ENCODE measurements at regions not wholly inside any gene's neighbourhood (a gene's known extent, or its start where the extent isn't known, plus 50 kb on each side); places are given as distances from the start of the nearest gene placed in this dataset.
A peak's percentile ranks its signal among the peaks of the same experiment; 100 is the strongest.

GRCh38 chr2:43119303-43119702 lies 107.1 kb downstream of the ZFP36L2 start:
- no peaks in the 10 kb centered on the region for H3K27me3 ChIP-seq (ENCODE audit: control insufficient read depth in 2 of 2, insufficient read depth in 1 of 2, low read length in 1 of 2)
- H3K9me3 ChIP-seq (ENCODE audit: control insufficient read depth in 2 of 2, insufficient read depth in 1 of 2, low read length in 1 of 2): peaks cover 0 to 3% of the 10 kb centered on the region in 2 donors
- H3K36me3 ChIP-seq (ENCODE audit: control insufficient read depth in 2 of 2, insufficient read depth in 2 of 2, low read length in 1 of 2): no peaks in the 10 kb centered on the region
- whole genome bisulfite sequencing: 99% methylated on average over 1 of the region's 1 CpG
- no peak overlapping the region for H3K27ac ChIP-seq (ENCODE audit: low read depth in 1 of 2, low read length in 1 of 2)
- DNase-seq (ENCODE audit: low read depth in 6 of 9, low spot score in 9 of 9): no peak
- peaks cover 14 to 34% of the 10 kb centered on the region in 2 donors for H3K4me1 ChIP-seq (ENCODE audit: control insufficient read depth in 2 of 2, insufficient read depth in 2 of 2, low read length in 2 of 2)
- H3K4me3 ChIP-seq (ENCODE audit: low read length in 2 of 2): no peak overlapping the region

GRCh38 chr2:43117521-43118143 lies 108.8 kb downstream of the ZFP36L2 start:
- Histone ChIP-seq H3K36me3 (ENCODE audit: control insufficient read depth in 2 of 2, insufficient read depth in 2 of 2, low read length in 1 of 2) (no peaks in the 10 kb centered on the region), H3K4me3 (ENCODE audit: low read length in 2 of 2) (no peak overlapping the region), H3K27me3 (ENCODE audit: control insufficient read depth in 2 of 2, insufficient read depth in 1 of 2, low read length in 1 of 2) (no peaks in the 10 kb centered on the region), H3K9me3 (ENCODE audit: control insufficient read depth in 2 of 2, insufficient read depth in 1 of 2, low read length in 1 of 2) (peaks cover 0 to 3% of the 10 kb centered on the region in 2 donors), H3K4me1 (ENCODE audit: control insufficient read depth in 2 of 2, insufficient read depth in 2 of 2, low read length in 2 of 2) (peaks cover 4 to 33% of the 10 kb centered on the region in 2 donors), H3K27ac (ENCODE audit: low read depth in 1 of 2, low read length in 1 of 2) (no peak overlapping the region)
- DNase-seq (ENCODE audit: low read depth in 6 of 9, low spot score in 9 of 9): no peak
- WGBS: 92% methylated on average over 2 of the region's 2 CpGs

- H3K9me3 ChIP-seq (ENCODE audit: control insufficient read depth in 2 of 2, insufficient read depth in 1 of 2, low read length in 1 of 2): peaks cover 0 to 3% of the 10 kb centered on the region in 2 donors
- no peak overlapping the region for H3K4me3 ChIP-seq (ENCODE audit: low read length in 2 of 2)
- WGBS: 97% methylated on average over 3 of the region's 3 CpGs
- no peaks in the 10 kb centered on the region for H3K36me3 ChIP-seq (ENCODE audit: control insufficient read depth in 2 of 2, insufficient read depth in 2 of 2, low read length in 1 of 2)
- peaks cover 4 to 31% of the 10 kb centered on the region in 2 donors for H3K4me1 ChIP-seq (ENCODE audit: control insufficient read depth in 2 of 2, insufficient read depth in 2 of 2, low read length in 2 of 2)
- H3K27ac ChIP-seq (ENCODE audit: low read depth in 1 of 2, low read length in 1 of 2): no peak overlapping the region
- DNase-seq (ENCODE audit: low read depth in 6 of 9, low spot score in 9 of 9): no peak
- no peaks in the 10 kb centered on the region for H3K27me3 ChIP-seq (ENCODE audit: control insufficient read depth in 2 of 2, insufficient read depth in 1 of 2, low read length in 1 of 2)
Observed at GRCh38 chr2:43116988-43117387, 109.4 kb downstream of the ZFP36L2 start.

- Histone ChIP-seq H3K36me3 (ENCODE audit: control insufficient read depth in 2 of 2, insufficient read depth in 2 of 2, low read length in 1 of 2) (no peaks in the 10 kb centered on the region), H3K9me3 (ENCODE audit: control insufficient read depth in 2 of 2, insufficient read depth in 1 of 2, low read length in 1 of 2) (peaks cover 0 to 3% of the 10 kb centered on the region in 2 donors), H3K4me1 (ENCODE audit: control insufficient read depth in 2 of 2, insufficient read depth in 2 of 2, low read length in 2 of 2) (peaks cover 4 to 26% of the 10 kb centered on the region in 2 donors), H3K4me3 (ENCODE audit: low read length in 2 of 2) (no peak overlapping the region), H3K27ac (ENCODE audit: low read depth in 1 of 2, low read length in 1 of 2) (no peak overlapping the region), H3K27me3 (ENCODE audit: control insufficient read depth in 2 of 2, insufficient read depth in 1 of 2, low read length in 1 of 2) (no peaks in the 10 kb centered on the region)
- WGBS: 92% methylated on average over 5 of the region's 5 CpGs
- DNase-seq (ENCODE audit: low read depth in 6 of 9, low spot score in 9 of 9): no peak
Observed at GRCh38 chr2:43115881-43116280, 110.5 kb downstream of the ZFP36L2 start.

GRCh38 chr2:43114210-43114609 lies 112.2 kb downstream of the ZFP36L2 start:
- no peak for DNase-seq (ENCODE audit: low read depth in 6 of 9, low spot score in 9 of 9)
- Histone ChIP-seq H3K9me3 (ENCODE audit: control insufficient read depth in 2 of 2, insufficient read depth in 1 of 2, low read length in 1 of 2) (peaks cover 0 to under 1% of the 10 kb centered on the region in 2 donors), H3K4me3 (ENCODE audit: low read length in 2 of 2) (no peak overlapping the region), H3K27ac (ENCODE audit: low read depth in 1 of 2, low read length in 1 of 2) (no peak overlapping the region), H3K27me3 (ENCODE audit: control insufficient read depth in 2 of 2, insufficient read depth in 1 of 2, low read length in 1 of 2) (no peaks in the 10 kb centered on the region), H3K4me1 (ENCODE audit: control insufficient read depth in 2 of 2, insufficient read depth in 2 of 2, low read length in 2 of 2) (peaks cover 14 to 42% of the 10 kb centered on the region in 2 donors), H3K36me3 (ENCODE audit: control insufficient read depth in 2 of 2, insufficient read depth in 2 of 2, low read length in 1 of 2) (no peaks in the 10 kb centered on the region)

- peaks cover 18 to 58% of the 10 kb centered on the region in 2 donors for H3K4me1 ChIP-seq (ENCODE audit: control insufficient read depth in 2 of 2, insufficient read depth in 2 of 2, low read length in 2 of 2)
- H3K4me3 ChIP-seq (ENCODE audit: low read length in 2 of 2): no peak overlapping the region
- DNase-seq (ENCODE audit: low read depth in 6 of 9, low spot score in 9 of 9): no peak
- WGBS: 97% methylated on average over 7 of the region's 7 CpGs
- H3K36me3 ChIP-seq (ENCODE audit: control insufficient read depth in 2 of 2, insufficient read depth in 2 of 2, low read length in 1 of 2): no peaks in the 10 kb centered on the region
- no peaks in the 10 kb centered on the region for H3K9me3 ChIP-seq (ENCODE audit: control insufficient read depth in 2 of 2, insufficient read depth in 1 of 2, low read length in 1 of 2)
- no peaks in the 10 kb centered on the region for H3K27me3 ChIP-seq (ENCODE audit: control insufficient read depth in 2 of 2, insufficient read depth in 1 of 2, low read length in 1 of 2)
- H3K27ac ChIP-seq (ENCODE audit: low read depth in 1 of 2, low read length in 1 of 2): no peak overlapping the region
Observed at GRCh38 chr2:43111788-43112554, 114.4 kb downstream of the ZFP36L2 start.

- peaks cover 28 to 73% of the 10 kb centered on the region in 2 donors for H3K4me1 ChIP-seq (ENCODE audit: control insufficient read depth in 2 of 2, insufficient read depth in 2 of 2, low read length in 2 of 2)
- H3K27me3 ChIP-seq (ENCODE audit: control insufficient read depth in 2 of 2, insufficient read depth in 1 of 2, low read length in 1 of 2): no peaks in the 10 kb centered on the region
- 65% methylated on average over 10 of the region's 10 CpGs for WGBS
- no peak overlapping the region for H3K4me3 ChIP-seq (ENCODE audit: low read length in 2 of 2)
- H3K36me3 ChIP-seq (ENCODE audit: control insufficient read depth in 2 of 2, insufficient read depth in 2 of 2, low read length in 1 of 2): no peaks in the 10 kb centered on the region
- peak overlapping the region in 1 of 2 donors; percentile 14 for H3K27ac ChIP-seq (ENCODE audit: low read depth in 1 of 2, low read length in 1 of 2)
- peak in 1 of 9 donors; percentile 45 for DNase-seq (ENCODE audit: low read depth in 6 of 9, low spot score in 9 of 9)
- no peaks in the 10 kb centered on the region for H3K9me3 ChIP-seq (ENCODE audit: control insufficient read depth in 2 of 2, insufficient read depth in 1 of 2, low read length in 1 of 2)
Observed at GRCh38 chr2:43110442-43110871, 115.9 kb downstream of the ZFP36L2 start.

GRCh38 chr2:43109261-43109743 lies 117.1 kb downstream of the ZFP36L2 start:
- WGBS: 87% methylated on average over 2 of the region's 2 CpGs
- Histone ChIP-seq H3K4me3 (ENCODE audit: low read length in 2 of 2) (no peak overlapping the region), H3K36me3 (ENCODE audit: control insufficient read depth in 2 of 2, insufficient read depth in 2 of 2, low read length in 1 of 2) (no peaks in the 10 kb centered on the region), H3K9me3 (ENCODE audit: control insufficient read depth in 2 of 2, insufficient read depth in 1 of 2, low read length in 1 of 2) (no peaks in the 10 kb centered on the region), H3K27ac (ENCODE audit: low read depth in 1 of 2, low read length in 1 of 2) (no peak overlapping the region), H3K27me3 (ENCODE audit: control insufficient read depth in 2 of 2, insufficient read depth in 1 of 2, low read length in 1 of 2) (no peaks in the 10 kb centered on the region), H3K4me1 (ENCODE audit: control insufficient read depth in 2 of 2, insufficient read depth in 2 of 2, low read length in 2 of 2) (peaks cover 36 to 78% of the 10 kb centered on the region in 2 donors)
- DNase-seq (ENCODE audit: low read depth in 6 of 9, low spot score in 9 of 9): no peak

- no peaks in the 10 kb centered on the region for H3K36me3 ChIP-seq (ENCODE audit: control insufficient read depth in 2 of 2, insufficient read depth in 2 of 2, low read length in 1 of 2)
Observed at GRCh38 chr2:43107679-43108078, 118.7 kb downstream of the ZFP36L2 start.

More at GRCh38 chr2:43107679-43108078, 118.7 kb downstream of the ZFP36L2 start:
- 94% methylated on average over 4 of the region's 4 CpGs for WGBS
- H3K4me1 ChIP-seq (ENCODE audit: control insufficient read depth in 2 of 2, insufficient read depth in 2 of 2, low read length in 2 of 2): peaks cover 33 to 64% of the 10 kb centered on the region in 2 donors
- no peak overlapping the region for H3K4me3 ChIP-seq (ENCODE audit: low read length in 2 of 2)
- no peaks in the 10 kb centered on the region for H3K9me3 ChIP-seq (ENCODE audit: control insufficient read depth in 2 of 2, insufficient read depth in 1 of 2, low read length in 1 of 2)
- H3K27me3 ChIP-seq (ENCODE audit: control insufficient read depth in 2 of 2, insufficient read depth in 1 of 2, low read length in 1 of 2): no peaks in the 10 kb centered on the region
- no peak overlapping the region for H3K27ac ChIP-seq (ENCODE audit: low read depth in 1 of 2, low read length in 1 of 2)
- no peak for DNase-seq (ENCODE audit: low read depth in 6 of 9, low spot score in 9 of 9)

Measured in thymus (tissue), 11 donors.